ENCODE measurements at regions not wholly inside any gene's neighbourhood (a gene's known extent, or its start where the extent isn't known, plus 50 kb on each side); places are given as distances from the start of the nearest gene placed in this dataset.

DNA sequence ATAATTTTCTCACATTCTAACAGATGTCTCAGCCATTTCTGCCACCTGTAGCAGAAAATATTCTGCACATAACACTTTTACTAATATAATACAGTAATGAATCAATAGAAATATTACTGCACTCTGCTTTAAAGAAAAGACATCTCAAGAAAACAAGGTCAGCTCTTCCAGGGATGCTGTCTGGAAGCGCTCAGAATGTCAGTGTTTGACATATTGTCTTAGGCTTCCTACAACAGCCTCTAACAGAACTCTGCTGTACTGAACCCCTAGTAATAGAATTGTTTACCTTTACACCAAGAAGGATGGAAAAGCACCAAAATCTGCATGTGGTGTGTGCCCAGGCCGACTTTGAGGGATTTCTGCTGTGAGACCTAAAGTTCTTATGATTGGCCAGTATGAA, 61.9 kb upstream of the FSTL1 start:
- TF ChIP-seq, protein P1, sequence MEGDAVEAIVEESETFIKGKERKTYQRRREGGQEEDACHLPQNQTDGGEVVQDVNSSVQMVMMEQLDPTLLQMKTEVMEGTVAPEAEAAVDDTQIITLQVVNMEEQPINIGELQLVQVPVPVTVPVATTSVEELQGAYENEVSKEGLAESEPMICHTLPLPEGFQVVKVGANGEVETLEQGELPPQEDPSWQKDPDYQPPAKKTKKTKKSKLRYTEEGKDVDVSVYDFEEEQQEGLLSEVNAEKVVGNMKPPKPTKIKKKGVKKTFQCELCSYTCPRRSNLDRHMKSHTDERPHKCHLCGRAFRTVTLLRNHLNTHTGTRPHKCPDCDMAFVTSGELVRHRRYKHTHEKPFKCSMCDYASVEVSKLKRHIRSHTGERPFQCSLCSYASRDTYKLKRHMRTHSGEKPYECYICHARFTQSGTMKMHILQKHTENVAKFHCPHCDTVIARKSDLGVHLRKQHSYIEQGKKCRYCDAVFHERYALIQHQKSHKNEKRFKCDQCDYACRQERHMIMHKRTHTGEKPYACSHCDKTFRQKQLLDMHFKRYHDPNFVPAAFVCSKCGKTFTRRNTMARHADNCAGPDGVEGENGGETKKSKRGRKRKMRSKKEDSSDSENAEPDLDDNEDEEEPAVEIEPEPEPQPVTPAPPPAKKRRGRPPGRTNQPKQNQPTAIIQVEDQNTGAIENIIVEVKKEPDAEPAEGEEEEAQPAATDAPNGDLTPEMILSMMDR (conservative IDR thresholded peaks at IDR 0.05 in 1 of 2, IDR thresholded peaks at IDR 0.05 in 1 of 2; ENCODE audit: low read depth in 1 of 2, low read length in 2 of 2) = no peak
- TF ChIP-seq EZH2 (IDR thresholded peaks at IDR 0.05; ENCODE audit: low read length, missing control alignments) = no peak

Data from fibroblast of lung (primary cell).